ENCODE measurements at regions not wholly inside any gene's neighbourhood (a gene's known extent, or its start where the extent isn't known, plus 50 kb on each side); places are given as distances from the start of the nearest gene placed in this dataset.

DNA sequence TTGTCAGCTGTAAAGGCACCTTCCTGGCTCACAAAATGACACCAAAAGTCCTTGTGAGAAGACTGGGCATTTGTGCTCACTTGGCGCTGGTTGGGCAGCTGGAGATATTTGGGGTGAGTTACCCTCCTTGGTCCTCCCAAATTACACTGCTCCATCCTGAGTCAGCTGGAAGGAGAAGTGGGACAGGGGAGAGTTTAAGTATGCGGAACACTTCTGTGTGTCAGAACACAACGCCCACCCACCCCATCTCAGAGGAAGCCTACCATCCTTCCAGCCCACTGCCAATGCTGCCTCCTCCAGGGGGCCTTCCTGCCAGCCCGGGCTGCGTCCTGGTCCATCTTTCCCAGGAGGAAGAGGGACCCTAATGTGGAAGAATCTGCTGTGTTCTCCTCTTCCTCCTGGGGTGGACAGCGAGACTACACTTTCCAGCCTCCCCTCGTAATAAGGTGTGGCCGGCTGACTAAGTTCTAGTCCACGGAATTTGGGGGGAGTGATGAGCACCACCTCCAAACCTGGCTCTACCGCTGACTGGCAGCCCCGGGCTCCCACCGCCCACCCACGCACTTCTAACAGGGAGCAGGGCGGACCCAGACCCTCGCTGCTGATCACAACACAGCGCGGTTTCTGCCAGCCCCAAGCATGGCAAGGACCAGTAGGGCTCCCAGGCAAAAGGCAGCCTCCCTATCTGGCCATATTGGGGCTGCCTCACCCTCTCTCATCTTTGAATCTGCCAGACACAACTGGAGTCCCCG lies 265.0 kb downstream of the XXYLT1 start:
- DNase-seq (ENCODE audit: low spot score) = no peak
- TF ChIP-seq, protein P1, sequence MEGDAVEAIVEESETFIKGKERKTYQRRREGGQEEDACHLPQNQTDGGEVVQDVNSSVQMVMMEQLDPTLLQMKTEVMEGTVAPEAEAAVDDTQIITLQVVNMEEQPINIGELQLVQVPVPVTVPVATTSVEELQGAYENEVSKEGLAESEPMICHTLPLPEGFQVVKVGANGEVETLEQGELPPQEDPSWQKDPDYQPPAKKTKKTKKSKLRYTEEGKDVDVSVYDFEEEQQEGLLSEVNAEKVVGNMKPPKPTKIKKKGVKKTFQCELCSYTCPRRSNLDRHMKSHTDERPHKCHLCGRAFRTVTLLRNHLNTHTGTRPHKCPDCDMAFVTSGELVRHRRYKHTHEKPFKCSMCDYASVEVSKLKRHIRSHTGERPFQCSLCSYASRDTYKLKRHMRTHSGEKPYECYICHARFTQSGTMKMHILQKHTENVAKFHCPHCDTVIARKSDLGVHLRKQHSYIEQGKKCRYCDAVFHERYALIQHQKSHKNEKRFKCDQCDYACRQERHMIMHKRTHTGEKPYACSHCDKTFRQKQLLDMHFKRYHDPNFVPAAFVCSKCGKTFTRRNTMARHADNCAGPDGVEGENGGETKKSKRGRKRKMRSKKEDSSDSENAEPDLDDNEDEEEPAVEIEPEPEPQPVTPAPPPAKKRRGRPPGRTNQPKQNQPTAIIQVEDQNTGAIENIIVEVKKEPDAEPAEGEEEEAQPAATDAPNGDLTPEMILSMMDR (IDR thresholded peaks at IDR 0.05; ENCODE audit: extremely low read depth, missing control alignments) = no peak

DNA sequence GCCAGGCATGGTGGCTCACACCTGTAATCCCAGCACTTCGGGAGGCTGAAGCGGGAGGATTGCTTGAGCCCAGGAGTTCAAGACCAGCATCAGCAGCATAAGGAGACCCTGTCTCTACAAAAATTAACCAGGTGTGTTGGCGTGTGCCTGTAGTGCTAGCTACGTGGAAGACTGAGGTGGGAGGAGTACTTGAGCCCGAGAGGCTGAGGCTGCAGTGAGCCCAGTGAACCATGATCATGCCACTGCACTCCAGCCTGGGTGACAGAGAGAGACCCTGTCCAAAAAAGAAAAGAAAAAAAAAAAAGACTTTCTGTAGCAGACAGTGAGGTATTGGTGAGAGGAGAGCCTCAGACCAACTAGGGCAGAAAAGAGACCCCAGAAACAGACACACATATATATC lies 263.8 kb downstream of the XXYLT1 start:
- DNase-seq (ENCODE audit: low spot score) = no peak
- TF ChIP-seq, protein P1 (IDR thresholded peaks at IDR 0.05; ENCODE audit: extremely low read depth, missing control alignments) = no peak

DNA sequence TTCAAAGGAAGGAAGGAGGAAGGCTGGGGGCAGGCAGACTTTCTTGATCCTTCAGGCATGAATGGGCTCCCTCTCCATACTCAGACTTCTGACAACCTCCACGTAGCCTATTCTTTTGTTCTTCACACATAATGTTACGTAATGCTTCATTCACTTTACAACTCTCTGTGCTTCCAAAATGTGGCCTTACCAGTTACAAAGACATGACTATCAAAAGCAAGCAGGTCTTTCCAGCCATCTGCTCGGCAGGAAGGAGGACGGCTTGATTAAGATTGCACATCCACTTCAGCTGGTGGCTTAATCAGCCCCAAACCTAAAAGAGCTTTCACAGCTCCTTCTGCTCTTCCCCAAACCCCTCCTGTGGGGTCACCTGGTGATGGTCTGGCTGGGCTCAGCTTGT lies 263.2 kb downstream of the XXYLT1 start:
- no peak for DNase-seq (ENCODE audit: low spot score)
- TF ChIP-seq, protein P1 (IDR thresholded peaks at IDR 0.05; ENCODE audit: extremely low read depth, missing control alignments) = no peak

DNA sequence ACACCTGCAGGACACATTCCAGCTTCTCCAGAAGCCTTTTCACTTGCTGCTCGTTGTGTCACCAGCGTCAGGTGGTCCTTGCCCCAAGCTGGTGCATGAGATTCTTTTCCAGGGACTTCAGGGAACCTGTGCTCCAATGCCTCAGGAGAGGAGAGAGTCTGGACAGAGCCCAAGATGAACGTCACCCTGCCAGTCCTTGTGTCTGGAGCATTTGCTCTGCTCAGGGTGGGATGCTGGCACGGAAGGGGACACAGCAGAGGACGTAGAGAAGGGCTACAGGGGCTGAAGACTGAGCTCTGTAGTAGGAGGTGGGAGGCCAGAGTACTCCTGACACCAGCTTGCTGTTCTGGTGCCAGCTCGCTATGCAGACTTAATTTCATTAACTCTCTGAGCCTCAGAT lies 262.1 kb downstream of the XXYLT1 start:
- TF ChIP-seq, protein P1 (IDR thresholded peaks at IDR 0.05; ENCODE audit: extremely low read depth, missing control alignments) = no peak
- DNase-seq (ENCODE audit: low spot score) = no peak

DNA sequence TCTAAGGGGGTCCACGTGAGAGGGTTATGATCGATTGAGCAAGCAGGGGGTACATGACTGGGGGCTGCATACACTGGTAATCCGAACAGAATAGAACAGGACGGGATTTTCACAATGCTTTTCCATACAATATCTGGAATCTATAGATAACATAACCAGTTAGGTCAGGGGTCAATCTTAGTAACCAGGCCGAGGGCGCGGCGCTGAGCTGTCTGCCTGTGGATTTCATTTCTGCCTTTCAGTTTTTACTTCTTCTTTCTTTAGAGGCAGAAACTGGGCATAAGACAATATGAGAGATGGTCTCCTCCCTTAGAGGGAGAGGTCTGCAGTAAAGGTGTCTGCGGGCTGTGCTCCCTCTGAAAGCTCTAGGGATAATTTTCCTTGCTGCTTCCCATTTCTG lies 261.3 kb downstream of the XXYLT1 start:
- DNase-seq (ENCODE audit: low spot score) = no peak
- TF ChIP-seq, protein P1 (IDR thresholded peaks at IDR 0.05; ENCODE audit: extremely low read depth, missing control alignments) = no peak

DNA sequence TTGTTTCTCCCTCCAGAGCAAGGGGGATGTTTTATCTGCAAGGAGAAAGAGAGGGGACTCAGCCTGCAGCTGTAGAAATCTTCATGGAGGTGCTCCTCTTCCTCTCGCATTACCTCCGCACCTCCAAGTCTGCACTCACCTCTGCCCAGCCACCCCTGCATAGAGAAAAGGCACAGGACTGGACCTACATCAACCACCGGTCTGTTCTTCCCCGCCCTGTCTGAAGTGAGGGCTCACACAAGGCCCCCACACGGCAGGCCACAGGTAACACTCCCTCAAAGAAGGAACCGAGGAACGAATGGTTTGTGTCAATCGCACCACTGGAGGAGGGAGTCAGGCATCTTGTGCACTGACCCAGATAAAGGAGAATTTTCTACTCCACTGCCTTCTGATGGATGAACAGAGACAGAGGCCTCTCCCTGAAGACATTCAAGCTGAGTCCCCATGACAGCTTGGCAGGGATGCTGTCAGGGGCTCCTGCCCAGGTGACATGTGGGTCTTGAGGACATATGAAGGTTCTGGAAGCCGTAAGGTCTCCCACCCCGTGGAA lies 260.3 kb downstream of the XXYLT1 start:
- no peak for DNase-seq (ENCODE audit: low spot score)
- TF ChIP-seq, protein P1 (IDR thresholded peaks at IDR 0.05; ENCODE audit: extremely low read depth, missing control alignments) = no peak

DNA sequence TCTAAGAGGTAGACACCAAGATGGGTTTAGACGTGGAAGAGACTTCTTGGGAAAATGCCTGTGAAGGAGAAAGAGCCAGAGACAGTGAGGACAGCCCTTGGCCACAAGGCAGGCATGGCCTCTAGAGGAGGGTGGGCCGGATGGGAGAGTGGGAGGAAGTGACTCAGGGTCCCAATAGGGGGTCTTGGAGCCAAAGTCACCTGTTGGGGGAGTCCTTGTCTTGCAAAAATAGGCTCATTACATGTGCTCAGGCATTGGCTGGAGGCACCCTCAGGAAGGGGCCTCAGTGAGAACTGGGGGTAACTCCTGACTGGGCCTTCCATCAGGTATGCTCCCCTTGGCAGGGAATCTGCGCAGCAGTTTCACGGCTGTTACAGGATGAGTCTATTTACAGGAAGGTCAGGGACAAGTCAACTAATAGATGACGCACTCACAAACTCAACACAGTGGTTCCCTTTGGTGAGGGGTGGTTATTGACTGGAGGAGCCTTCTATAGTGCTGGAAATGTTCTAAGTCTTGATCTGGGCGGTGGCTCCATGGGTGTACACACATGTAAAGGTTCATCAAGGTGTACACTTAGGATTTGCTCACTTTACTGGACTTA lies 259.6 kb downstream of the XXYLT1 start:
- DNase-seq (ENCODE audit: low spot score) = no peak
- TF ChIP-seq, protein P1 (IDR thresholded peaks at IDR 0.05; ENCODE audit: extremely low read depth, missing control alignments) = no peak

Data from GM20000 (cell line).